ENCODE measurements at regions not wholly inside any gene's neighbourhood (a gene's known extent, or its start where the extent isn't known, plus 50 kb on each side); places are given as distances from the start of the nearest gene placed in this dataset.

DNA sequence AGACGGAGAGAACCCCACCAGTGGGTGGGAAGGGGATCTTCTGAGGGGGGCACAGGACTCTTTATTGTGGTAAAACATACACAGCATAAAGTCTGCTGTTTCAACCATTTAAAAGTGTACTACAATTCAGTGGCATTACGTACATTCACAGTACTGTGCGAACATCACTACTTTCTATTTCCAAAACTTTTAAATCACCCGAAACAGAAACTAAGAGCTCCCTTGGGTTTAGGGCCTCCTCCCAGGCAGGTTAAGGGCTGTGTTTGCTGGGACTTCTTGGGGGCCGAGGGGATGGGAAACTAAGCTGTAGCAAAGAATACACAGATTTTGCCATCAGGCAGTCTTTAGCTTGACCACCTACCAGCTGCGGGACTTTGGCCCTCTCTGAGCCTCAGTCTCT lies 242.0 kb downstream of the HAUS1 start:
- Histone ChIP-seq H3K4me2 (ENCODE audit: insufficient read depth in 1 of 2, low read depth in 2 of 2, low read length in 2 of 2) (no peak overlapping the region), H3K79me1 (ENCODE audit: low read depth, low read length) (peaks cover 4% of the 10 kb centered on the region), H3K27me3 (replicated peaks in 1 of 4; ENCODE audit: control insufficient read depth in 3 of 4, extremely low read depth in 1 of 4, insufficient read depth in 3 of 4, low read length in 3 of 4) (no peaks in the 10 kb centered on the region), H3K23me2 (ENCODE audit: low read depth, low read length) (no peaks in the 10 kb centered on the region; the same call in 1 of the 2 replicates), H3K56ac (replicated peaks; ENCODE audit: insufficient read length, low read depth, low read length) (no peak overlapping the region), H4K8ac (ENCODE audit: extremely low read depth, insufficient read depth, low read length) (no peak overlapping the region; the same call in 1 of the 2 replicates), H3K36me3 (ENCODE audit: control insufficient read depth in 2 of 4, insufficient read depth in 4 of 4, low read length in 3 of 4) (no peaks in the 10 kb centered on the region; a peak in 1 of 8 replicates), H3K79me2 (ENCODE audit: control insufficient read depth in 1 of 2, insufficient read depth in 2 of 2, low read length in 2 of 2) (peaks cover 0 to 4% of the 10 kb centered on the region in 2 experiments; a peak in 1 of 4 replicates), H3K9ac (replicated peaks in 1 of 4; ENCODE audit: extremely low read depth in 1 of 4, low read depth in 3 of 4, low read length in 3 of 4) (no peak overlapping the region), H3K4me1 (replicated peaks in 1 of 4; ENCODE audit: control insufficient read depth in 3 of 4, insufficient read depth in 4 of 4, low read length in 3 of 4) (peaks cover 5 to 20% (median 12%) of the 10 kb centered on the region in 4 experiments), H3K18ac (ENCODE audit: extremely low read depth, low read length) (no peak overlapping the region), H4K5ac (ENCODE audit: insufficient read length, low read depth, low read length) (no peak overlapping the region), H3K9me3 (ENCODE audit: insufficient read depth in 2 of 2, low read depth in 1 of 2, low read length in 1 of 2) (no peaks in the 10 kb centered on the region), H2BK12ac (ENCODE audit: low read depth, low read length) (no peak overlapping the region), H2BK15ac (ENCODE audit: low read length) (no peak overlapping the region), H2AK5ac (ENCODE audit: low read depth, low read length) (no peak overlapping the region), H2BK120ac (replicated peaks; ENCODE audit: low read depth, low read length) (no peak overlapping the region), H3K14ac (ENCODE audit: insufficient read length) (no peak overlapping the region), H2AFZ (ENCODE audit: low read length) (no peak overlapping the region), H3K4me3 (ENCODE audit: extremely low read depth in 1 of 4, insufficient read depth in 2 of 4, low read depth in 3 of 4, low read length in 4 of 4) (no peak overlapping the region), H2BK20ac (ENCODE audit: low read length) (no peak overlapping the region), H3K4ac (replicated peaks; ENCODE audit: insufficient read length, low read depth, low read length) (no peak overlapping the region), H3K27ac (ENCODE audit: low read depth, low read length) (no peak overlapping the region), H2BK5ac (ENCODE audit: low read depth, low read length) (no peak overlapping the region), H4K20me1 (replicated peaks in 1 of 2; ENCODE audit: control insufficient read depth in 1 of 2, insufficient read depth in 2 of 2, low read length in 2 of 2) (peaks cover 2 to 7% of the 10 kb centered on the region in 2 experiments), H4K91ac (replicated peaks; ENCODE audit: insufficient read length, low read length) (no peak overlapping the region), H3K23ac (ENCODE audit: insufficient read length) (no peak overlapping the region)
- ChIA-PET CTCF (ENCODE audit: partially characterized antibody) (interaction anchor here (0.6 to 19.4 kb wide), 7 partner anchors 13 to 106 kb away, joined by 3 to 196 read pairs (median 4); no protein-coding TSS in a partner anchor), POLR2A (ENCODE audit: partially characterized antibody) (interaction anchor here (0.7 to 1.1 kb wide), 2 partner anchors 8 to 12 kb away, joined by 3 read pairs; no protein-coding TSS in a partner anchor)
- DNase-seq (ENCODE audit: low read depth in 1 of 2, low spot score in 2 of 2) (no peak), FAIRE-seq (no peak)
- WGBS, 2 experiments (ENCODE audit: extremely low coverage in 1 of 2, insufficient coverage in 1 of 2, insufficient read length in 1 of 2, insufficient replicate concordance in 2 of 2, low coverage in 1 of 2, low lambda C conversion rate in 2 of 2, missing lambda C conversion rate in 1 of 2), result 84% methylated on average over 6 of the region's 6 CpGs; no CpG with 5 or more reads in 1 of the 2 experiments

Data from H1 (cell line).